ENCODE measurements at regions not wholly inside any gene's neighbourhood (a gene's known extent, or its start where the extent isn't known, plus 50 kb on each side); places are given as distances from the start of the nearest gene placed in this dataset.
"Not testable (repeated sequence)": the region's sequence is repeated elsewhere in the genome, so short reads cannot be mapped to it uniquely, and the experiment has no call there.

GRCh38 chr2:122528061-122528460, 772.6 kb downstream of the TSN start:
- DNase-seq (ENCODE audit: extremely low read depth in 1 of 11, low read depth in 9 of 11, low spot score in 4 of 11): no peak

- DNase-seq (ENCODE audit: extremely low read depth in 1 of 11, low read depth in 9 of 11, low spot score in 4 of 11): no peak
Observed at GRCh38 chr2:122528958-122529705, 773.7 kb downstream of the TSN start.

- DNase-seq (ENCODE audit: extremely low read depth in 1 of 11, low read depth in 9 of 11, low spot score in 4 of 11): no peak
Observed at GRCh38 chr2:122530814-122531213, 775.4 kb downstream of the TSN start.

- no peak for DNase-seq (ENCODE audit: extremely low read depth in 1 of 11, low read depth in 9 of 11, low spot score in 4 of 11)
Observed at GRCh38 chr2:122531290-122532071, 776.0 kb downstream of the TSN start.

GRCh38 chr2:122532072-122532344, 776.6 kb downstream of the TSN start:
- no peak for DNase-seq (ENCODE audit: extremely low read depth in 1 of 11, low read depth in 9 of 11, low spot score in 4 of 11)

GRCh38 chr2:122532481-122532880, 777.0 kb downstream of the TSN start:
- no peak for DNase-seq (ENCODE audit: extremely low read depth in 1 of 11, low read depth in 9 of 11, low spot score in 4 of 11)

GRCh38 chr2:122535960-122536505, 780.6 kb downstream of the TSN start:
- DNase-seq (ENCODE audit: extremely low read depth in 1 of 11, low read depth in 9 of 11, low spot score in 4 of 11): no peak

- no peak for DNase-seq (ENCODE audit: extremely low read depth in 1 of 11, low read depth in 9 of 11, low spot score in 4 of 11)
Observed at GRCh38 chr2:122539311-122539710, 783.9 kb downstream of the TSN start.

- DNase-seq (ENCODE audit: extremely low read depth in 1 of 11, low read depth in 9 of 11, low spot score in 4 of 11): no peak
Observed at GRCh38 chr2:122539920-122540319, 784.5 kb downstream of the TSN start.

- no peak for DNase-seq (ENCODE audit: extremely low read depth in 1 of 11, low read depth in 9 of 11, low spot score in 4 of 11)
Observed at GRCh38 chr2:122542236-122542635, 786.8 kb downstream of the TSN start.

GRCh38 chr2:122542646-122543045, 787.2 kb downstream of the TSN start:
- no peak for DNase-seq (ENCODE audit: extremely low read depth in 1 of 11, low read depth in 9 of 11, low spot score in 4 of 11)

GRCh38 chr2:122543815-122544214, 788.4 kb downstream of the TSN start:
- DNase-seq (ENCODE audit: extremely low read depth in 1 of 11, low read depth in 9 of 11, low spot score in 4 of 11): no peak

- DNase-seq (ENCODE audit: extremely low read depth in 1 of 11, low read depth in 9 of 11, low spot score in 4 of 11): no peak
Observed at GRCh38 chr2:122545821-122546220, 790.4 kb downstream of the TSN start.

- DNase-seq (ENCODE audit: extremely low read depth in 1 of 11, low read depth in 9 of 11, low spot score in 4 of 11): no peak
Observed at GRCh38 chr2:122562775-122563174, 807.3 kb downstream of the TSN start.

GRCh38 chr2:122563781-122564180, 808.3 kb downstream of the TSN start:
- no peak for DNase-seq (ENCODE audit: extremely low read depth in 1 of 11, low read depth in 9 of 11, low spot score in 4 of 11)

- DNase-seq (ENCODE audit: extremely low read depth in 1 of 11, low read depth in 9 of 11, low spot score in 4 of 11): no peak
Observed at GRCh38 chr2:122564843-122565242, 809.4 kb downstream of the TSN start.

GRCh38 chr2:122565364-122565763, 809.9 kb downstream of the TSN start:
- DNase-seq (ENCODE audit: extremely low read depth in 1 of 11, low read depth in 9 of 11, low spot score in 4 of 11): no peak

- no peak for DNase-seq (ENCODE audit: extremely low read depth in 1 of 11, low read depth in 9 of 11, low spot score in 4 of 11)
Observed at GRCh38 chr2:122570641-122571040, 815.2 kb downstream of the TSN start.

GRCh38 chr2:122571471-122571870, 816.0 kb downstream of the TSN start:
- DNase-seq (ENCODE audit: extremely low read depth in 1 of 11, low read depth in 9 of 11, low spot score in 4 of 11): not testable (repeated sequence)

GRCh38 chr2:122575076-122575475, 819.6 kb downstream of the TSN start:
- no peak for DNase-seq (ENCODE audit: extremely low read depth in 1 of 11, low read depth in 9 of 11, low spot score in 4 of 11)

Data from renal cortex interstitium (tissue), 11 donors.